HG03060 (cell line): ENCODE measurements at regions not wholly inside any gene's neighbourhood (a gene's known extent, or its start where the extent isn't known, plus 50 kb on each side); places are given as distances from the start of the nearest gene placed in this dataset.
"Not testable (repeated sequence)": the region's sequence is repeated elsewhere in the genome, so short reads cannot be mapped to it uniquely, and the experiment has no call there.

Source experiments
- ATAC-seq: cut with Tn5 transposase; IDR thresholded peaks from one replicate; pipeline ENCODE4 v1.9.1; 2021; ENCODE audit warnings: low read depth, moderate number of reproducible peaks; ENCODE audit not compliant: unreplicated experiment

DNA sequence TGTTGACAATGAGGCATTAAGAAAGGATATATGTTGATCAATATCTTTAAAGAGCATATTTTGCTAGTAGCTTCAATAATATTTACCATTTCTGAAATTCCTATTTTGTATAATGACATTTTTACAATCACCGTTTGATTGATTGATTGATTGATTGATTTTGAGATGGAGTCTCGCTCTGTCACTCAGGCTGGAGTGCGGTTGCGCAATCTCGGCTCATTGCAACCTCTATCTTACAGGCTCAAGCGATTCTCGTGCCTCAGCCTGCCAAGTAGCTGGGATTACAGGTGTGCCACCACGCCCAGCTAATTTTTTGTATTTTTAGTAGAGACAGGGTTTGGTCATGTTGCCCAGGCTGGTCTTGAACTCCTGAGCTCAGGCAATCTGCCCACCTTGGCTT, 150.9 kb upstream of the TEX13D start:
- not testable (repeated sequence) for ATAC-seq

DNA sequence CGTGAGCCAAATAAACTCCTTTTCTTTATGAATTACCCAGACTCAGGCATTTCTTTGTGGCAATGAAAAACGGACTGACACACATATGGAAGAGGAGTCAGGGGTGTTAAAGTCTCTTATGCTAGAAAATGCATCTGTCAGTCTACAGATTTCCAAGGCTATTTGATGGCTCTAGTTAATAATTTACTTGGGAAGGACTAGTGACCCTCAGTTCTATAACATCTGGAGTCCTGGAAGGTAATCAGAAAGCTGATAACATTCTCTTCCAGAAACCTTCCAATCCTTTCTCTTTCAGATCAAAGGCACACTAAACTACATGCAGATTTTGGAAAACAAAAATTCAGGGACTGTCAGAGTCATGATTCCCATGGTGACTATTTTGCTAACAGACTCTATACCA, 142.0 kb upstream of the TEX13D start:
- ATAC-seq, result no peak

DNA sequence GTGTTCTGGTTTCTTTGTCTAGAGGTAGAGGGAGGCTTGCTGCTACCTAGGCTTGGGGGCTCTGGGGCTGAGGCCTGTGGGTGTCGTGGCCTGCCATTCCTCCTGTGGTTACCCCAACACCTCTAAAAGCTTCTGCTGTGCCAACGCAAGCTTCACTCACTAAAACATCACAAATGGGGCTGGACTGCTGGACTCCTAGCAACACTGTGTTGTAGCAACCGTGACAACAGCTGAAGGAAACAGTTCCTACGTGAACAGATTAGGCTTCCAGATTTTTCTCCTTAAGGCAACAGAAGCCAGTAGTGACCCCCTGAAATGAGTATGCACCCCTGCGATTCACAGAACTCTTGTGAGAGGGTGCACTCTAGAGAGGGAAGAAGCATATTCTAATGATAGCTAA, 138.3 kb upstream of the TEX13D start:
- ATAC-seq, result no peak

DNA sequence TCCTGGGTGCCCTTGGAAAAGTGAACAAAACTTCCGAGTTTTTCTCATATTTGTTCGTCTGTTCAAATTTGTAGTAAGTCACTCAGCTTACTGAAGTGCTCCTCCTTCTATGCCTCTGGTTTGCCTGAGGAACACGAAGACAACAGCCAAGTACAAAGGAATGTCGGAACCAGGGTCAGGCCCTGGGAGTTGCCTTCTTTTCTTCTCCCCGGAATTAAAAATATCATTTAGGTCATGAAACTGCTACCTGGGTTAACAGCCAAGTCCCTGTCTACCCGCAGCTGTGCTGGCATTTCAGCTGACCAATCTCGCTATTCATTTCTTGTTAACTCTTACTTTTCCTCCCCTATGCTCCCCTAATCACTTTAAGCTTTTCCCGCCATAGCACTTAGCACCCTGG, 137.6 kb upstream of the TEX13D start:
- ATAC-seq, result no peak

DNA sequence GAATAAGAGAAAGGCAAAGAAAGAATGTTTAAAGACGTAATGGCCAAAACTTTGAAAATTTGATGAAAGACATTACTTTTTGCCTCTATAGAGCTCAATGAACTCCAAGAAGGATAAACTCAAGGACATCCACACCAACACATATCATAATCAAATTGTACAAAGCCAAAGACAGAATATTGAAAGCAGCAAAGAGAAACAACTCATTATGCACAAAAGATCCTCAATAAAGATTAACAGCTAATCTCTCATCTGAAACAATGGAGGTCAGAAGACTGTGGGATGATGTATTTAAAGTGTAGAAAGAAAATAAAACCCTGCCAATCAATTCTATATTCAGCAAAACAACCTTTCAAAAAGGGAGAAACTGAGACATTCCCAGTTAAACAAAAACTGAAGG, 129.1 kb upstream of the TEX13D start:
- ATAC-seq, result no peak

DNA sequence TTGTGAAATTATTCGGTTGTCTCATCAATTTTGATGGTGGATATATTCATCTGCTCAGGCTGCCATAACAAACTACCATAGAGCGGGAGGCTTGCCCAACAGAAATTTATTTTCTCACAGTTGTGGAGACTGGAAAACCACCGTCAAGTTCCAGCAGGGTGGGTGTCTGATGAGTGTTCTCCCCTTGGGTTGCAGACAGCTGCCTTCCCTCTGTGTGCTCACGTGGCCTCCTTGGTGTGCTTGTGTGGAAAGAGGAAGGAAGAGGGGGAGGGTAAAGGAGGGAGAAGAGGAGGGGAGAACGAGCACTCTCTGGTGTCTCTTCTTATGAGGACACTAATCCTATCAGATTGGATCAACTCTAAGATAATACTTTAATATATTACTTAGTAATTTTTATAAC, 123.8 kb upstream of the TEX13D start:
- ATAC-seq, result no peak

DNA sequence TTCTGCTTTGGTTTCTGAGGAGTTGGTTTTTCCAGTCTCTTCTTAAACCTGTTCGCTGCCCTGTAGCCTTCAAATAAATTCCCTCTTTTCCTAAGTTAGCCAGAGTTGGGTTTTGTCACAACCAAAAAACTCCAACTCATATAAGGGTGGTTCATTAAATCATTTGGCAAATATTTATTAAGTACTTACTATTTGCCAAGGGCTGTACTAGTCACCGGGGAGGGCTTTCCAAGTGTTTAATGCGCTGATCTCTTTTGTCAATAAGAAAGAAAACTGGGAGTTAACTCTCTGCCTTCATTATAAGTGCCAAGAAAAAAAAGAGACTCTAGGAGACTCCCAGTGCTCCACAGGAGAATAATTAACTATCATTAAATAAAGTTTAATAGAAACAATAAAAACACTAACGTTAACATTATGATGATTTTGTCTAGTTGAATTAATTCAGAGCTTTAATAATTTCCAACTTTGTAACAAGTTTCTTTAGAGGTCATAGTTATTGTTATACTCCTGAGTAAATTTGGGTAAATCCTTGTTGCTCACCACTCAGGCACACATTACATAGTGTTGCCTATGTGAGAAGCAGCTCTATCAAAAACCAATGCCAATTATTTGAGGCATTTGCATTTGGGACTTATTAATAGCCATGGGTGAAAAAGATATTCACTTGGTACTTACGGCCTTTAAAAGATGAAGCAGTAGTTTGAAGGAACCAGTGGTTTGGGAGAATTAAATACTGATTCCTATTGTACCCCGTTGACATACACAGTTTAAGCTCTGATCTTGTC, 122.5 kb upstream of the TEX13D start:
- no peak for ATAC-seq

DNA sequence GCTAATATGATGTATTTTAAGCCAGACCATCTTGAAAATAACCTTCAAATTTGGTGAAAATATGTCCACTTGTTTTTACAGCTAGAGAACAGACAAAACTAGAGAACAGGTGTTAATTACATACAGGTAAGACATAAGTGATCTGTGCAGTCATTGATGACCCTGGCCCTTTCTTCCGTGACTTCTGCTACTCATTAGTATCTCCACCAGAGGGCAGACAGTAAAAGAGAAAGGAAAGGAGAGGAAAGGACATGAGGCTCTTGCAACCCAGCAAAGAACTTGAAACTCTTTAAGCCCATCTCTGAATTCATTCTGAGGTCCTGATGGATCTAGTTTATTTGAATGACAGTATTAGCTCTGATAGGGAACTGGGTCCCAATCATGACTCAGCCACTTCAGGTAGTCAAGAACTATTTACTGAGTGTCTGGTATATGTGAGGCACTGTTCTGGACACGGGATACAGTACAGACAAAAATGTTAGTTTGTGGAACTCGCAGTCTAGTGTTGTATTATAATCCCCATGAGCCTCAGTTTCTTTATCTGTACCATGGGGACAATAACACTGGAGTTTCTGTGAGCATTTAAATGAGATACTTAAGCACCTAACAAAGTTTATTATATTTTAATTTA, 121.0 kb upstream of the TEX13D start:
- peak; percentile 46 for ATAC-seq

DNA sequence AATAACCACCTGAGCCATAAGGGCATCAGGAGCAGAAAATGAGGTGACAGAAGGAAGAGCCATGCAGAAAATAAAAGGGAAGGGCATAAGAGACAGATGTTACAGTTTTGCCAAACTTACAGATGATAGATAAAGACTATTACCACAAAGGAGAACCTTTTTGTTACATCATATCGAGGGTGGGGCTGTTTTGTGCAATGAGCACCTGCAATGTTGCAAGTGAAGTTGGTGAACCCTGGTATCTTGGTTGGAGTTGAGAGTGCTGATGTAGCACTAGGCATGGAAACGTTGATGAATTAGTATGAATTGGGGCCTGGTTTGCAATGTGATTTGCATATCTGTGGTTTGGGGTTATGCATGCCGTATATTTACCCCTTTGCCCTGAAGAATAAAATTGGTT, 119.8 kb upstream of the TEX13D start:
- ATAC-seq, result peak; percentile 54

DNA sequence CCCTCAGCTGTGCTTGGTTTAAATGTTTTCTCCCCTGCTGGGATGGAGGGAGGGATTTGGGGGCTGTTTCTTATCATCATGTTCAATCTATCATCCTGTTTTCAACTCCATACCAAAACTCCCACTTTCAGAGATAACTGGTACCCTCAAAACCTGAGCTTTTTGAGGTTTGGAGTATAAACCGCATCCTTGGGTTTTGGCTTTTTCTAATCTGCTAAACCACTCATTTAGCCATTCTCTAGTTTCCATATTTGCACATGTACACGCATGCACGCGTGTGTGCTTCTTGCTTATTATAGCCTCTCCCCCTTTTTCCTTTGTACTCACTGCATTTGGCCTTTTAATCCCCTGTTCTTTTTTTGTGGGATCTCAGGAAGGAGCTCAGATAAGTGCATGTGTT, 116.7 kb upstream of the TEX13D start:
- ATAC-seq, result no peak

DNA sequence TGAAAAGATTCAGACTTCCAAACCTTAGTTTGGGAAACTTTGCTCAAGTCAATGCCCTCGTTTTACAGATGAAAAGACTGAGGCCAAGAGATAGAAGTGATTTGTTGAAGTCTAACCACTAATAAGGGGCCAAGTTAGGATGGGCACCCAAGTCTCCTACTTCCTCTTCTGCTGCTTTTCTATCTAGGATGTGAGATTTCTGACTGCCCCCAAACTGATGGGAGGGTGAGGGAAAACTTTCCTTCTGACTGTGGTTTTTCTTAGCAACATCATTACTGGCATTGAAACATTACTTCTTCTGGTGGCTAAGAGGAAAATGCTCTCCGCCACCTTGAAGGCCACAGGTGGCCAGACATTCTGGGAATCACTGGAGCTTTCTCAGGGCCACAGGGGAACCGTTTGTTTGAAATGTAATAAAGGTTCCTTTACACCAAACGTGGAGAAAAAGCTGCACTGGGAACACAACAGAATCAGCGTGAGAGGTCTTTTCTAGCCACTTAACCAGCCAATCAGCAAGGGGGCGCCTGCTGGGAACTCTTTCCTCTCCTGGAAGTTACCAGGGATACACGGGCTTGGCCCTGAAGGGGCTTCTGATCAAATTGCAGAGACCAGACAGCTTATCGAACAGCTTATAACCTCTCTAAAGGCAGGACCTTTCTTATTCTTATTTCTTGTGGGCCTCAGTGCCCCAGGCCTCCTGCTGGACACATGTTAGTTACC, 115.9 kb upstream of the TEX13D start:
- no peak for ATAC-seq

DNA sequence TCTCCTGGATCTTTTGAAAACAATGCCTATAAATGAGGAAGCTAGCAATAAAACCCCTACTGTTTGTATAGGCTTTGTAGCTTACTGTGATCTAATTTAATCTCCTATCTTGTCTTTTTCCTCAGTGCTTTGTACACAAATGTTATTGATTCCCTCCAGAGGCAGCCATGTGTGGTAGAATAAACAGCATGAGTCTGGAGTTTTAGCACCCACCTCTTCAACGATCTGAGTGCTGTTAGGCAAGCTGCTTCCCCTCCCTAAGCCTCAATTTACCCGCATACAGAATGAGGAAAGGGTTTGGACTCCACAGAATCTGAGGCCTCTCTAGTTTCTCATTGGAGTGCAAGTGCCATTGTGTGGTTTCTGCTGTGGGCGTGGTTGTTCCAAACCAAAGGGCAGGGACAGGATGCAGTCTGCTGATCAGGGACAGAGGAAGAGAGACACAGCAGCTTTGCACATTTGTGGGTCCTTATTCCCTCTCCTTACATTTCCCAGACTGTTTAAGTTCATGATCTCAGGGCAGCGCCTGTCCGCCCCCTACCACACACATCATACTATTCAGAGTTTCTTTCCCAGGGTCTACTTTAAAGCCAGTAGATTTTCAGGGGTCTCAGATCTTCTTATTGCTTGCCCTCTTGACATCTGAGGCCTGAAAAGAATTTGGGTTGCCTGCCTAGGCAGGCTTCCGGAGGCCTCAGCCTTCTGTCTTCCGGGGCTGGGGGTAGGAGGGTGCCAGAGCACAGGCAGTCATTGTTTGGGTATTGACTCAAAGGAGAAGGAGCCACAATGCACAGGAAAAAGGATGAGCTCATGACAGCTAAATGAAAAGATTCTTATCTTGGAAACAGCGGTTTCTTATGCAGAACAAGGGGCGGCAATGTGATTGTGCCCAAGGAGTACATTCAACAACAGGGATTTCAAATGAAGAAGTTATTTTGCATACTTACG, 114.9 kb upstream of the TEX13D start:
- ATAC-seq, result peak; percentile 45

DNA sequence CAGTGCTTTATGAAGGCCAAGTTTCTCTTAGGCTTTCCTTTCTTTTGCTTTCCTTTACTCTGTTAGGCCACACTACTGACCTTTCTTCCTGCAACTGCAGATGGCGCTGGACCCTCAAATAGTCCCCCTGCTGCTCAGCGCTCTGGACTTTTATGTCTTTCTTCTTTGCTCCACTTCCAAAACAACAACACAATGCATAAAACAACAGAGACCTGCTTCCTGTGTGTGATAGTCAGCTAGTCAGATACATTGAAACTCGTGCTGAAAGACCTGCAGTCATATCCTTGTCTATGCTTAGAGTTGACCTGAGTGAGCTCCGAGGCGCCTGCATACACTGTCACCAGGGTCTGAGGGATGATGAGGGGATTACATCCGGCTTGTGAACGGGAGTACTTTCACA, 108.9 kb upstream of the TEX13D start:
- ATAC-seq, result no peak

DNA sequence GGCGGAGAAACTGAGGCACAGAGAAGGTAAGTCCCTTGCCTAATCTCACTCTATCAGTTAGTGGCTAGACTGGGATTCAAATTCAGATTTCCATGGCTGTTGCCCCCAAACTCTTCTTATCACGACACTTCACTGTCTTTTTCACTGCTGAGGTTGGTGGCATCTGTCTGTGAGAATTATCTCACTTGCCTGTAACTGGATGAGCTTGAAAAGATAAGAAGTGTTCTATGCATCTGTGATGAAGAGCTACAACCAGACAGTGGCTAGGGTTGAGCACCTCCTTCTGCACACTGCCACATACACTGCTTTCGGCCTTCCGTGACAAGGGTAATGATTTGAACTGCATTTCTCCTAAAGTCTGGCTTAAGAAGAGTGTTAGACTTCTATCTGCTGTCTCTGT, 107.9 kb upstream of the TEX13D start:
- no peak for ATAC-seq

DNA sequence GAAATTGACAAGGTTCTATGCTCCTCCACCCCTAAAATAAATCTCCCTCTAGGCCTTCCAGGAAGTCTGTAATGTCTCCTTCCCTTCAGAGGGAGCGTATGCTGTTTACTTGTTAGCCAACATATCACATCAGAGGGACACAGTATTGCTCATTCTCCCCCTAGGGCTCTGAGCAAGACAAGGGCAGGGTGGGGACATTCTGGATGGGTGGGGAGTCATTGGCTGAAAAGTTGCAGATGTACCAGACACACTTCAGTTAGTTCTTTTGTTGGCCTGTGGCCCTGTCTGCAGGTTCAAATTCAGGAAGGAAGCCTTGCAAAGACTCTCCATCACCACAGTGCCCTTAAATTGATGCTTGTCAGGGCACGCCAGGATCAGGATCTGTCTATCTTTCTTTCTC, 106.3 kb upstream of the TEX13D start:
- no peak for ATAC-seq

DNA sequence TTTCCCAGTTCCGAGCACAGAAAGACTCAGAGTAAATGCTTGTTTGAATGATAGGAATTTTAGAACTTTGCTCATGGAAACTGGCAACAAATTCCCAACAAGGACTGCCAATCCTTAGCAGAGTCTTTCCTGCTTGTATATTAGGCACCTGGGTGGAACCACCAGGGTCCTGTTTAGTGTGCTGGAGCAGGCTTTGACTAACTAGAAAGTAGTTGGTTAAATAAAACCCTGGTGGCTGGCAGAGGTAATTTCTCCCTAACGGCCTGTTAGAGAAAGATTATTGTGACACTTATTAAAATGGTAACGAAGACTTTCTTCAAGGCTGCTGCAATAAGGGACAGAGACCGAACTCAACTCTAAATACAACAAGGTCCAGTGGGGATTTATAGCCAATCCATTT, 103.6 kb upstream of the TEX13D start:
- ATAC-seq, result no peak

DNA sequence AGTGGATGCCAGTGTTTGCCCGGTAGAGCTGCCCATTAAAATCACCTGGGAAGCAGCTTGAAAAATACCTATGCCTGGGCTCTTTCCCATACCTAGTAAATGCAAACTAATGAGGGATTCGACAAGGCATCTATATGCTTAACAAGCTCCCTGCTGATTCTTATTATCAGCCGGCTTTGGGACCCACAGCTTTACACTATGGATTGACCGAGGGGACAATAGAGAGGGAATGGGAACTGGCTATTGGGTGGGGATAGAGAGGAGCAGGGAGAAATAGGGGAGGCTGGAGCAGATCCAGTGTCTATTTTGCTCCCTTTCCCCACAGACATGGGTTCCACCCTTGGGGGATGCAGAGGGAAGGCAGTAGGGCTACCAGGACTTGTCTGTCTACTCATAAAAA, 103.1 kb upstream of the TEX13D start:
- ATAC-seq, result no peak

DNA sequence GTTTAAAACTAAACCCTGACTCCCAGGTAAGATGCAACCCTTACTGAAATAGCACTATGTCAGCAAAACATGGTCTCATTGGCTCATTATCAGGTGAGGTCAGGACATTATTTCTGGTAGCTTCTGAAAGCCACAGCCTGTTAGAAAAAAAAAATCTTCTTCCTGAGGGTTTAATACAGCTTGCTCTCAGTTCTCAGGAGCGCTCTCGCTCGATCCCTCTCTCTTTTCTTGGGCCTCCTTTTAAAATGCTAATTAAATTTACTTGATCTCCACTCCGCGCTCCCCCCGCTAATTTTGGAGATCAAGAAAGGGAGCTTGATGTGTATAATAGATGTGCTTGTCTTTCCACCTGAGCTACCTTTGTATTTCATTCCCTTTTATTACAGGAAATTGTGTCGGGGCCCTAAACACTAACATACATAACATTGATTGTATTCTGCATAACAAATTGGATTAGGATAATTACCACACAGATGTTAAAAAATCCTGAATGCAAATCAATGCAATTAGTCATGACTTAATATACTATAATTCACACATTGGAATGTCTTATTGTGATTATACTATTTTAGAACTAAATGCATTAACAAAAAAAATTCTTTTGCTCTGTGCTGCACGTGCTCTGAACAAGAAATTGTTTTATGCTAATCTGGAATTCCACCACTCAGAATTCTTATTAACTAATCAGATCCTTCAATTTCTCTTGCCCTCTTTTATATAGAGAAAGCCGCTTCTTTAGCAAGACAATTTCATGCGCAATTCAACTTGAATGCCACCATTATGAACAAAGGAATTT, 101.6 kb upstream of the TEX13D start:
- no peak for ATAC-seq

DNA sequence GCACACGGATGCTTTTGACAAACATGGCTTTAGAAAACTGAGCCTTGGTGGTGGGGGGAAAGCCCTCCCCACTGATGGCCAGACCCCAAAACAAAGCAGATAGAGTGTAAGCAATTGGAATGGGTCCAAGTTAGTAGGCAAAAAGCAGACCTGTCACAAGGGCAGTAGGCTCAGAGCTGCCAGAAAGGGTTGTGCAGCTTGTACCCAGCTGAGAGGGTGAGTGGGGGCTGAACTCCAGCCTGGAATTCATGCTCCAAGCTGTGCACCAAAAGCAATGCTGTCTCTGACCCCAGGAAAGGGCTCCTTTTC, 101.1 kb upstream of the TEX13D start:
- no peak for ATAC-seq
